ENCODE measurements at regions not wholly inside any gene's neighbourhood (a gene's known extent, or its start where the extent isn't known, plus 50 kb on each side); places are given as distances from the start of the nearest gene placed in this dataset.

- no peak for TF ChIP-seq CTCF (IDR thresholded peaks at IDR 0.05 in 4 of 5, conservative IDR thresholded peaks at IDR 0.05 in 1 of 5)
- TF ChIP-seq POLR2A (IDR thresholded peaks at IDR 0.05) = no peak
Observed at GRCh38 chr9:109616571-109617120, 118.5 kb upstream of the PTPN3 start.

Data from gastrocnemius medialis (tissue), 4 donors.